A549 (cell line): ENCODE measurements at regions not wholly inside any gene's neighbourhood (a gene's known extent, or its start where the extent isn't known, plus 50 kb on each side); places are given as distances from the start of the nearest gene placed in this dataset.
"Not testable (repeated sequence)": the region's sequence is repeated elsewhere in the genome, so short reads cannot be mapped to it uniquely, and the experiment has no call there.

ENCODE experiments used
- ATAC-seq, 2 experiments: fragments of 200-7000 bp in 1 of 2; fragments of >200 bp in 1 of 2; cut with Nextera tagmentation in 1 of 2; cut with Tn5 transposase in 1 of 2; 3 replicates each; pipeline versions ENCODE4 v1.8.0 to v1.9.1; 2018 to 2020; ENCODE audit warnings: mild to moderate bottlenecking in 1 of 2, moderate library complexity in 1 of 2
- CTCF ChIA-PET: fragments of 300-600 bp; sonication (Branson Sonifier 250); formaldehyde crosslinking; extraction: SDS; loops from one replicate; lab custom pipeline; 2021; ENCODE audit warnings: antibody characterized with exemption, inconsistent platforms; lab: Yijun Ruan, JAX
- POLR2A ChIA-PET: fragments of 350-600 bp; formaldehyde crosslinking; extraction: SDS; loops from one replicate; lab custom pipeline; 2021; ENCODE audit warnings: antibody characterized with exemption, inconsistent platforms; lab: Yijun Ruan, JAX
- DNase-seq, 2 experiments: peaks; one replicate each; pipeline versions ENCODE4 v3.0.0 to v3.0.0-alpha.2; 2011 to 2016; ENCODE audit warnings: low read depth in 1 of 2, low spot score in 1 of 2
- FAIRE-seq: peaks from 2 replicates; lab custom pipeline; 2011; peaks lifted over from hg19 to GRCh38; lab: Jason Lieb, UNC
- H3K27ac ChIP-seq, 2 experiments: fragments of >200 bp; sonication (Bioruptor Twin); formaldehyde crosslinking; 3 replicates each; pipeline ENCODE4 v1.5.1; 2016 to 2017
- H3K4me1 ChIP-seq: fragments of >200 bp; sonication (Bioruptor Twin); formaldehyde crosslinking; 3 replicates; pipeline ENCODE4 v1.6.1; 2016
- H3K4me2 ChIP-seq: fragments of >200 bp; sonication (Bioruptor Twin); formaldehyde crosslinking; 3 replicates; pipeline ENCODE4 v1.6.1; 2016
- H3K4me3 ChIP-seq: fragments of >200 bp; sonication (Bioruptor Twin); formaldehyde crosslinking; 3 replicates; pipeline ENCODE4 v1.5.1; 2016
- H3K9me3 ChIP-seq: fragments of >200 bp; sonication (Bioruptor Twin); formaldehyde crosslinking; 3 replicates; pipeline ENCODE4 v1.6.1; 2016
- CBX8 ChIP-seq: fragments of 200-600 bp; sonication (generic); IDR thresholded peaks from 2 replicates; pipeline ENCODE4 v1.6.1; 2016
- CHD2 ChIP-seq: fragments of 150-350 bp; IDR thresholded peaks from 2 replicates; pipeline ENCODE4 v1.6.1; 2014; ENCODE audit warnings: low read length; ENCODE audit not compliant: partially characterized antibody
- CTCF ChIP-seq: fragments of >200 bp; sonication (Bioruptor Twin); formaldehyde crosslinking; IDR thresholded peaks from 3 replicates; pipeline ENCODE4 v1.5.1; 2016
- EHF ChIP-seq: fragments of 250-450 bp; sonication (Bioruptor Pico); IDR thresholded peaks from 2 replicates; pipeline ENCODE4 v1.5.0; 2020; ENCODE audit warnings: mild to moderate bottlenecking
- ELK1 ChIP-seq: fragments of 150-350 bp; IDR thresholded peaks from 2 replicates; pipeline ENCODE4 v1.6.1; 2014; ENCODE audit warnings: low read depth, mild to moderate bottlenecking, low read length
- HDAC2 ChIP-seq: fragments of 200-600 bp; sonication (generic); IDR thresholded peaks from 2 replicates; pipeline ENCODE4 v1.6.1; 2016
- HES2 ChIP-seq: fragments of >200 bp; sonication (Bioruptor Twin); formaldehyde crosslinking; IDR thresholded peaks from 2 replicates; pipeline ENCODE4 v1.6.1; 2016
- HEYL ChIP-seq: fragments of 250-450 bp; sonication (Bioruptor Pico); IDR thresholded peaks from 2 replicates; pipeline ENCODE4 v1.8.0; 2021; ENCODE audit warnings: mild to moderate bottlenecking, moderate library complexity
- HOXB13 ChIP-seq: fragments of 250-450 bp; sonication (Bioruptor Pico); IDR thresholded peaks from 2 replicates; pipeline ENCODE4 v1.5.0; 2020; ENCODE audit warnings: low read depth, mild to moderate bottlenecking, moderate library complexity
- HOXB5 ChIP-seq: fragments of 250-450 bp; sonication (Bioruptor Pico); IDR thresholded peaks from 2 replicates; pipeline ENCODE4 v1.5.0; 2020; ENCODE audit warnings: mild to moderate bottlenecking, moderate library complexity
- JUN ChIP-seq, 2 experiments: fragments of >200 bp; sonication (Bioruptor Twin); formaldehyde crosslinking; IDR thresholded peaks; 2 replicates in 1 of 2; 3 replicates in 1 of 2; pipeline ENCODE4 v1.6.1; 2016 to 2017
- KDM5A ChIP-seq: fragments of 200-600 bp; sonication (generic); IDR thresholded peaks from 2 replicates; pipeline ENCODE4 v1.6.1; 2016; ENCODE audit warnings: antibody characterized with exemption, mild to moderate bottlenecking
- MAX ChIP-seq: IDR thresholded peaks from 2 replicates; pipeline ENCODE4 v1.6.1; 2012
- MYC ChIP-seq: IDR thresholded peaks from 2 replicates; pipeline ENCODE4 v1.6.1; 2012; ENCODE audit warnings: mild to moderate bottlenecking, inconsistent platforms, low read length, improper control_type of control experiment, borderline replicate concordance
- NFE2L2 ChIP-seq: fragments of 150-350 bp; conservative IDR thresholded peaks from 2 replicates; pipeline ENCODE4 v1.6.1; 2014; ENCODE audit warnings: low read length
- NPAS2 ChIP-seq: fragments of 250-450 bp; sonication (Bioruptor Pico); IDR thresholded peaks from 2 replicates; pipeline ENCODE4 v1.8.0; 2022; ENCODE audit warnings: mild to moderate bottlenecking, moderate library complexity, borderline replicate concordance
- PHF8 ChIP-seq: fragments of 200-600 bp; sonication (generic); IDR thresholded peaks from 2 replicates; pipeline ENCODE4 v1.6.1; 2016; ENCODE audit warnings: low read depth, mild to moderate bottlenecking, antibody characterized with exemption, moderate library complexity, borderline replicate concordance
- POLR2A ChIP-seq: IDR thresholded peaks from 2 replicates; pipeline ENCODE4 v1.6.1; 2012; ENCODE audit warnings: mild to moderate bottlenecking, low read length
- POLR2AphosphoS2 ChIP-seq: conservative IDR thresholded peaks from 2 replicates; pipeline ENCODE4 v1.6.1; 2012; ENCODE audit warnings: low read length, improper control_type of control experiment, inconsistent platforms
- RAD21 ChIP-seq, 2 experiments: fragments of >200 bp in 1 of 2; sonication (Bioruptor Twin) in 1 of 2; formaldehyde crosslinking in 1 of 2; IDR thresholded peaks in 1 of 2; conservative IDR thresholded peaks in 1 of 2; 2 replicates in 1 of 2; 3 replicates in 1 of 2; pipeline ENCODE4 v1.6.1; 2012 to 2018; ENCODE audit warnings: inconsistent platforms in 1 of 2
- RFX5 ChIP-seq: fragments of 450-650 bp; IDR thresholded peaks from 2 replicates; pipeline ENCODE4 v1.7.1; 2014; ENCODE audit warnings: antibody characterized with exemption, mild to moderate bottlenecking, moderate library complexity
- SREBF2 ChIP-seq: fragments of 450-650 bp; IDR thresholded peaks from 2 replicates; pipeline ENCODE4 v1.6.1; 2014; ENCODE audit warnings: mild to moderate bottlenecking, moderate library complexity
- USF2 ChIP-seq: fragments of 450-650 bp; IDR thresholded peaks from 2 replicates; pipeline ENCODE4 v1.6.1; 2014; ENCODE audit warnings: antibody characterized with exemption
- ZC3H11A ChIP-seq: fragments of 450-650 bp; IDR thresholded peaks from 2 replicates; pipeline ENCODE4 v1.6.1; 2014; ENCODE audit warnings: antibody characterized with exemption, mild to moderate bottlenecking
- ZFP36 ChIP-seq: fragments of 450-650 bp; IDR thresholded peaks from 2 replicates; pipeline ENCODE4 v1.6.1; 2014; ENCODE audit warnings: borderline replicate concordance; ENCODE audit not compliant: partially characterized antibody
- ZSCAN20 ChIP-seq: fragments of 250-450 bp; sonication (Bioruptor Pico); IDR thresholded peaks from 2 replicates; pipeline ENCODE4 v1.8.0; 2022; ENCODE audit warnings: mild to moderate bottlenecking, moderate library complexity
- WGBS: methylation state at CpG from one replicate; pipeline ENCODE4 v1.1.6; 2017; ENCODE audit errors: missing lambda C conversion rate; 5-methylcytosine and 5-hydroxymethylcytosine counted together

- ATAC-seq, result no peak
- Histone ChIP-seq H3K4me3 (no peak overlapping the region), H3K27ac (no peak overlapping the region), H3K4me2 (no peak overlapping the region), H3K9me3 (no peaks in the 10 kb centered on the region), H3K4me1 (no peaks in the 10 kb centered on the region)
- no peak for DNase-seq
- 65% methylated on average over 10 of the region's 10 CpGs for WGBS
- ChIA-PET POLR2A (no interaction called here), CTCF (no interaction called here)
- FAIRE-seq, result no peak
- TF ChIP-seq KDM5A (no peak), HES2 (no peak), HOXB5 (no peak), NFE2L2 (no peak), MAX (no peak), SREBF2 (no peak), CTCF (no peak), HDAC2 (no peak), CHD2 (no peak), CBX8 (no peak)
Measured at GRCh38 chr3:125693887-125694286, 98.6 kb upstream of the OSBPL11 start.

GRCh38 chr3:125694761-125695294 lies 99.5 kb upstream of the OSBPL11 start:
- POLR2A ChIA-PET, result no interaction called here
- Histone ChIP-seq H3K4me2 (no peak overlapping the region), H3K27ac (no peak overlapping the region), H3K9me3 (no peaks in the 10 kb centered on the region), H3K4me3 (no peak overlapping the region), H3K4me1 (no peaks in the 10 kb centered on the region)
- FAIRE-seq (no peak), ATAC-seq (no peak), DNase-seq (no peak)
- TF ChIP-seq USF2, result no peak
- TF ChIP-seq MYC, result no peak
- TF ChIP-seq POLR2A, result no peak
- TF ChIP-seq SREBF2, result no peak
- TF ChIP-seq KDM5A, result no peak
- no peak for TF ChIP-seq RFX5
- TF ChIP-seq ZFP36, result no peak
- no peak for TF ChIP-seq EHF (CRISPR knock-in tag)
- TF ChIP-seq ZC3H11A, result no peak
- TF ChIP-seq ELK1, result no peak
- no peak for TF ChIP-seq HES2
- TF ChIP-seq RAD21 (conservative IDR thresholded peaks at IDR 0.05 in 1 of 2, IDR thresholded peaks at IDR 0.05 in 1 of 2), result no peak
- WGBS, result 72% methylated on average over 12 of the region's 14 CpGs
- CTCF ChIA-PET, result no interaction called here

GRCh38 chr3:125695688-125696087 lies 100.4 kb upstream of the OSBPL11 start:
- ATAC-seq (no peak), DNase-seq (no peak), FAIRE-seq (no peak)
- WGBS, result 76% methylated on average over 6 of the region's 6 CpGs
- H3K4me3 ChIP-seq, result no peak overlapping the region
- no peak overlapping the region for H3K27ac ChIP-seq
- TF ChIP-seq ZC3H11A (no peak), HOXB13 (CRISPR knock-in tag) (no peak), ZSCAN20 (CRISPR knock-in tag) (no peak), JUN (IDR thresholded peaks at IDR 0.05) (no peak), CBX8 (no peak), ZFP36 (no peak), POLR2AphosphoS2 (no peak), NPAS2 (CRISPR knock-in tag) (no peak), HEYL (CRISPR knock-in tag) (no peak), PHF8 (no peak), RAD21 (conservative IDR thresholded peaks at IDR 0.05 in 1 of 2, IDR thresholded peaks at IDR 0.05 in 1 of 2) (no peak), SREBF2 (no peak)
- H3K4me2 ChIP-seq, result no peak overlapping the region
- CTCF ChIA-PET, result no interaction called here
- no peaks in the 10 kb centered on the region for H3K4me1 ChIP-seq
- H3K9me3 ChIP-seq, result no peaks in the 10 kb centered on the region
- POLR2A ChIA-PET, result no interaction called here

GRCh38 chr3:125697126-125697525 lies 101.8 kb upstream of the OSBPL11 start:
- 75% methylated on average over 2 of the region's 2 CpGs for WGBS
- POLR2A ChIA-PET, H3K4me1 ChIP-seq, H3K4me2 ChIP-seq, DNase-seq, FAIRE-seq, H3K4me3 ChIP-seq, H3K9me3 ChIP-seq, H3K27ac ChIP-seq, ATAC-seq: not testable (repeated sequence)
- CTCF ChIA-PET, result interaction anchor here (0.7 kb wide), 1 partner anchor 64 kb away, joined by 3 read pairs; no protein-coding TSS in a partner anchor
